ENCODE measurements at regions not wholly inside any gene's neighbourhood (a gene's known extent, or its start where the extent isn't known, plus 50 kb on each side); places are given as distances from the start of the nearest gene placed in this dataset.
"Not testable (repeated sequence)": the region's sequence is repeated elsewhere in the genome, so short reads cannot be mapped to it uniquely, and the experiment has no call there.

GRCh38 chr3:135412475-135412874 is 553.1 kb upstream of the PPP2R3A start:
- DNase-seq, result no peak

- no peak for DNase-seq
Measured at GRCh38 chr3:135416182-135416581, 549.3 kb upstream of the PPP2R3A start.

- no peak for DNase-seq
Measured at GRCh38 chr3:135419155-135419554, 546.4 kb upstream of the PPP2R3A start.

- DNase-seq, result no peak
Measured at GRCh38 chr3:135426508-135426907, 539.0 kb upstream of the PPP2R3A start.

- DNase-seq, result no peak
Measured at GRCh38 chr3:135432402-135432801, 533.1 kb upstream of the PPP2R3A start.

GRCh38 chr3:135438889-135439597 is 526.5 kb upstream of the PPP2R3A start:
- not testable (repeated sequence) for DNase-seq

GRCh38 chr3:135439632-135440031 is 525.9 kb upstream of the PPP2R3A start:
- DNase-seq, result not testable (repeated sequence)

GRCh38 chr3:135440233-135440632 is 525.3 kb upstream of the PPP2R3A start:
- DNase-seq, result no peak

- DNase-seq, result no peak
Measured at GRCh38 chr3:135440746-135441145, 524.8 kb upstream of the PPP2R3A start.

GRCh38 chr3:135444058-135444457 is 521.5 kb upstream of the PPP2R3A start:
- no peak for DNase-seq

- no peak for DNase-seq
Measured at GRCh38 chr3:135447483-135447882, 518.0 kb upstream of the PPP2R3A start.

GRCh38 chr3:135448520-135448919 is 517.0 kb upstream of the PPP2R3A start:
- DNase-seq, result no peak

- no peak for DNase-seq
Measured at GRCh38 chr3:135449046-135449445, 516.5 kb upstream of the PPP2R3A start.

GRCh38 chr3:135451037-135451785 is 514.3 kb upstream of the PPP2R3A start:
- no peak for DNase-seq

- no peak for DNase-seq
Measured at GRCh38 chr3:135452881-135453280, 512.6 kb upstream of the PPP2R3A start.

- DNase-seq, result no peak
Measured at GRCh38 chr3:135453326-135453725, 512.2 kb upstream of the PPP2R3A start.

GRCh38 chr3:135454890-135455289 is 510.6 kb upstream of the PPP2R3A start:
- DNase-seq, result no peak

GRCh38 chr3:135456108-135456790 is 509.3 kb upstream of the PPP2R3A start:
- no peak for DNase-seq

GRCh38 chr3:135458541-135459322 is 506.8 kb upstream of the PPP2R3A start:
- no peak for DNase-seq

- no peak for DNase-seq
Measured at GRCh38 chr3:135460273-135460672, 505.3 kb upstream of the PPP2R3A start.

- no peak for DNase-seq
Measured at GRCh38 chr3:135471911-135472310, 493.6 kb upstream of the PPP2R3A start.

- no peak for DNase-seq
Measured at GRCh38 chr3:135473449-135473848, 492.1 kb upstream of the PPP2R3A start.

- DNase-seq, result no peak
Measured at GRCh38 chr3:135487261-135487660, 478.3 kb upstream of the PPP2R3A start.

Data from CD4-positive, alpha-beta T cell treated with Interleukin-21 for 1 hour (primary cell).